HG03342 (cell line): ENCODE measurements at regions not wholly inside any gene's neighbourhood (a gene's known extent, or its start where the extent isn't known, plus 50 kb on each side); places are given as distances from the start of the nearest gene placed in this dataset.
"Not testable (repeated sequence)": the region's sequence is repeated elsewhere in the genome, so short reads cannot be mapped to it uniquely, and the experiment has no call there.

ENCODE experiments used
- ATAC-seq: cut with Tn5 transposase; IDR thresholded peaks from one replicate; pipeline ENCODE4 v1.9.1; 2021; ENCODE audit warnings: mild to moderate bottlenecking, moderate library complexity; ENCODE audit not compliant: unreplicated experiment

GRCh38 chr2:9707611-9708160 lies 76.9 kb upstream of the YWHAQ start:
- ATAC-seq, result no peak

- ATAC-seq, result no peak
Observed at GRCh38 chr2:9708683-9709538, 78.1 kb upstream of the YWHAQ start.

GRCh38 chr2:9709539-9710285 lies 78.9 kb upstream of the YWHAQ start:
- ATAC-seq, result no peak

- no peak for ATAC-seq
Observed at GRCh38 chr2:9710311-9710710, 79.5 kb upstream of the YWHAQ start.

- ATAC-seq, result no peak
Observed at GRCh38 chr2:9712263-9712662, 81.5 kb upstream of the YWHAQ start.

- no peak for ATAC-seq
Observed at GRCh38 chr2:9714630-9715214, 83.9 kb upstream of the YWHAQ start.

- ATAC-seq, result no peak
Observed at GRCh38 chr2:9715238-9715637, 84.4 kb upstream of the YWHAQ start.

GRCh38 chr2:9717886-9718451 lies 87.2 kb upstream of the YWHAQ start:
- ATAC-seq, result no peak

- ATAC-seq, result peak; percentile 56
Observed at GRCh38 chr2:9720352-9721093, 89.7 kb upstream of the YWHAQ start.

GRCh38 chr2:9721344-9721743 lies 90.5 kb upstream of the YWHAQ start:
- no peak for ATAC-seq

- ATAC-seq, result no peak
Observed at GRCh38 chr2:9722451-9722850, 91.7 kb upstream of the YWHAQ start.

GRCh38 chr2:9724565-9724964 lies 93.8 kb upstream of the YWHAQ start:
- ATAC-seq, result no peak

- ATAC-seq, result no peak
Observed at GRCh38 chr2:9725106-9725505, 94.3 kb upstream of the YWHAQ start.

- ATAC-seq, result not testable (repeated sequence)
Observed at GRCh38 chr2:9726016-9726415, 95.2 kb upstream of the YWHAQ start.

- not testable (repeated sequence) for ATAC-seq
Observed at GRCh38 chr2:9730523-9730922, 99.7 kb upstream of the YWHAQ start.

GRCh38 chr2:9732824-9733223 lies 102.0 kb upstream of the YWHAQ start:
- ATAC-seq, result no peak

- no peak for ATAC-seq
Observed at GRCh38 chr2:9734308-9734707, 103.5 kb upstream of the YWHAQ start.

- ATAC-seq, result no peak
Observed at GRCh38 chr2:9735335-9735734, 104.5 kb upstream of the YWHAQ start.

- no peak for ATAC-seq
Observed at GRCh38 chr2:9736021-9736420, 105.2 kb upstream of the YWHAQ start.

GRCh38 chr2:9737053-9737875 lies 106.0 kb upstream of the TAF1B start:
- no peak for ATAC-seq
